ENCODE measurements at regions not wholly inside any gene's neighbourhood (a gene's known extent, or its start where the extent isn't known, plus 50 kb on each side); places are given as distances from the start of the nearest gene placed in this dataset.

DNA sequence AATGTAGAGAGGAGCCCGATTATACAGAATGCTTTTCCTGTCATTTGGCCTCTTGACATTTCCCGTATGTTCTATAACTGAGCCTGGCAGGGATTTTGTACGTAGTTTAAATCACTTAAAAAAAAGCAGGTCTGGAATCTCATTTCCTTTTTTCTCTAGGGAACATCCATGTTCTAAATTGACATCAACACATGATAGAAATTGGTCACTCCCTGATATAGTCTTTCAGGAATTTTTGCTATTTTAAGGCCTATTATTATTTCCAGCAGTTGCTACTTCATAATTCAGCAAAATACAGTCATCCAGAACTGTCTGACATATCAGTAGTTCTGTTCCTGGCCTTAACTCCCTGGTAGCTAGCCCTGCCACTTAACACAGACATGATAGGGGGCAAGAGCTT is 565.7 kb upstream of the ZEB2 start:
- intact Hi-C loops (cut with micrococcal nuclease; ENCODE audit: unreplicated experiment) (no loop called here), in situ Hi-C loops (cut with HindIII; ENCODE audit: low pct_unique_long_range_greater_than_20kb, low sequenced_read_pairs) (no loop called here)
- no peak for TF ChIP-seq SIN3A (IDR thresholded peaks at IDR 0.05; ENCODE audit: borderline replicate concordance, insufficient read depth, low read depth, low read length)
- TF ChIP-seq TCF7L2 (IDR thresholded peaks at IDR 0.05; ENCODE audit: low read depth, low read length): no peak
- TF ChIP-seq, protein P1, sequence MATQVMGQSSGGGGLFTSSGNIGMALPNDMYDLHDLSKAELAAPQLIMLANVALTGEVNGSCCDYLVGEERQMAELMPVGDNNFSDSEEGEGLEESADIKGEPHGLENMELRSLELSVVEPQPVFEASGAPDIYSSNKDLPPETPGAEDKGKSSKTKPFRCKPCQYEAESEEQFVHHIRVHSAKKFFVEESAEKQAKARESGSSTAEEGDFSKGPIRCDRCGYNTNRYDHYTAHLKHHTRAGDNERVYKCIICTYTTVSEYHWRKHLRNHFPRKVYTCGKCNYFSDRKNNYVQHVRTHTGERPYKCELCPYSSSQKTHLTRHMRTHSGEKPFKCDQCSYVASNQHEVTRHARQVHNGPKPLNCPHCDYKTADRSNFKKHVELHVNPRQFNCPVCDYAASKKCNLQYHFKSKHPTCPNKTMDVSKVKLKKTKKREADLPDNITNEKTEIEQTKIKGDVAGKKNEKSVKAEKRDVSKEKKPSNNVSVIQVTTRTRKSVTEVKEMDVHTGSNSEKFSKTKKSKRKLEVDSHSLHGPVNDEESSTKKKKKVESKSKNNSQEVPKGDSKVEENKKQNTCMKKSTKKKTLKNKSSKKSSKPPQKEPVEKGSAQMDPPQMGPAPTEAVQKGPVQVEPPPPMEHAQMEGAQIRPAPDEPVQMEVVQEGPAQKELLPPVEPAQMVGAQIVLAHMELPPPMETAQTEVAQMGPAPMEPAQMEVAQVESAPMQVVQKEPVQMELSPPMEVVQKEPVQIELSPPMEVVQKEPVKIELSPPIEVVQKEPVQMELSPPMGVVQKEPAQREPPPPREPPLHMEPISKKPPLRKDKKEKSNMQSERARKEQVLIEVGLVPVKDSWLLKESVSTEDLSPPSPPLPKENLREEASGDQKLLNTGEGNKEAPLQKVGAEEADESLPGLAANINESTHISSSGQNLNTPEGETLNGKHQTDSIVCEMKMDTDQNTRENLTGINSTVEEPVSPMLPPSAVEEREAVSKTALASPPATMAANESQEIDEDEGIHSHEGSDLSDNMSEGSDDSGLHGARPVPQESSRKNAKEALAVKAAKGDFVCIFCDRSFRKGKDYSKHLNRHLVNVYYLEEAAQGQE (IDR thresholded peaks at IDR 0.05; ENCODE audit: insufficient read depth in 1 of 2, low read depth in 2 of 2, low read length in 1 of 2): no peak
- TF ChIP-seq, protein P2, sequence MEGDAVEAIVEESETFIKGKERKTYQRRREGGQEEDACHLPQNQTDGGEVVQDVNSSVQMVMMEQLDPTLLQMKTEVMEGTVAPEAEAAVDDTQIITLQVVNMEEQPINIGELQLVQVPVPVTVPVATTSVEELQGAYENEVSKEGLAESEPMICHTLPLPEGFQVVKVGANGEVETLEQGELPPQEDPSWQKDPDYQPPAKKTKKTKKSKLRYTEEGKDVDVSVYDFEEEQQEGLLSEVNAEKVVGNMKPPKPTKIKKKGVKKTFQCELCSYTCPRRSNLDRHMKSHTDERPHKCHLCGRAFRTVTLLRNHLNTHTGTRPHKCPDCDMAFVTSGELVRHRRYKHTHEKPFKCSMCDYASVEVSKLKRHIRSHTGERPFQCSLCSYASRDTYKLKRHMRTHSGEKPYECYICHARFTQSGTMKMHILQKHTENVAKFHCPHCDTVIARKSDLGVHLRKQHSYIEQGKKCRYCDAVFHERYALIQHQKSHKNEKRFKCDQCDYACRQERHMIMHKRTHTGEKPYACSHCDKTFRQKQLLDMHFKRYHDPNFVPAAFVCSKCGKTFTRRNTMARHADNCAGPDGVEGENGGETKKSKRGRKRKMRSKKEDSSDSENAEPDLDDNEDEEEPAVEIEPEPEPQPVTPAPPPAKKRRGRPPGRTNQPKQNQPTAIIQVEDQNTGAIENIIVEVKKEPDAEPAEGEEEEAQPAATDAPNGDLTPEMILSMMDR (IDR thresholded peaks at IDR 0.05): no peak
- no peak for TF ChIP-seq POLR2AphosphoS5 (IDR thresholded peaks at IDR 0.05; ENCODE audit: low read depth, low read length)
- Histone ChIP-seq H3K4me3 (ENCODE audit: low read depth in 2 of 2, low read length in 2 of 2) (no peak overlapping the region), H3K27ac (ENCODE audit: low read length) (no peak overlapping the region), H3K27me3 (ENCODE audit: control insufficient read depth, insufficient read depth, low read length) (no peaks in the 10 kb centered on the region), H3K4me1 (ENCODE audit: control insufficient read depth, insufficient read depth, low read length) (no peaks in the 10 kb centered on the region), H3K36me3 (ENCODE audit: control insufficient read depth, insufficient read depth, low read length) (no peaks in the 10 kb centered on the region), H3K9me3 (ENCODE audit: control insufficient read depth, insufficient read depth, low read depth, low read length) (no peaks in the 10 kb centered on the region)
- DNase-seq (ENCODE audit: low read depth, low spot score) (no peak), ATAC-seq (no peak)
- POLR2A ChIA-PET: no interaction called here
- BruUV-seq (replicated peaks): no TSS peak
- CTCF ChIA-PET: no interaction called here

DNA sequence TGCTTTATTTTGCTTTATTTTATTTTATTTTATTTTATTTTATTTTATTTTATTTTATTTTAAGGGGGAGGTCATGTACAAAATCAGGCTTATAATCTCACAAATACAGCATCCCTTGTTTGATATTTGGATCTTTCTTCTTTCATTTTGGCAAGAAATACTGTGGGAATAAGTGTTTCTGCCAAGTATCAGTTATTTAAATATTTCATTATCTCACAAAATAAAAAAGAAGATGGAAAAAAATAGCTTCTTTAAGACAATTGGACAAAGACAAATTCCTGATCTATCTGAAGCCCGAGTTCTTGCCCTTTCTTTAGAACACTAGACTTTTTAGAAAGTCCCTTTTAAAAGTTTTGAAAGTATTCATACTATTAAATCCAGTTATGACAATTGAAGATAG is 560.5 kb upstream of the ZEB2 start:
- ChIA-PET POLR2A (no interaction called here), CTCF (no interaction called here)
- no peak for ATAC-seq
- intact Hi-C loops (cut with micrococcal nuclease; ENCODE audit: unreplicated experiment): no loop called here
- Histone ChIP-seq H3K36me3 (ENCODE audit: control insufficient read depth, insufficient read depth, low read length) (no peaks in the 10 kb centered on the region), H3K9me3 (ENCODE audit: control insufficient read depth, insufficient read depth, low read depth, low read length) (no peaks in the 10 kb centered on the region), H3K4me3 (ENCODE audit: low read depth in 2 of 2, low read length in 2 of 2) (no peak overlapping the region), H3K4me1 (ENCODE audit: control insufficient read depth, insufficient read depth, low read length) (no peaks in the 10 kb centered on the region), H3K27me3 (ENCODE audit: control insufficient read depth, insufficient read depth, low read length) (no peaks in the 10 kb centered on the region), H3K27ac (ENCODE audit: low read length) (no peak overlapping the region)
- DNase-seq (ENCODE audit: low read depth, low spot score): no peak
- BruUV-seq (replicated peaks): no TSS peak
- TF ChIP-seq POLR2AphosphoS5 (IDR thresholded peaks at IDR 0.05; ENCODE audit: low read depth, low read length) (no peak), TCF7L2 (IDR thresholded peaks at IDR 0.05; ENCODE audit: low read depth, low read length) (no peak), SIN3A (IDR thresholded peaks at IDR 0.05; ENCODE audit: borderline replicate concordance, insufficient read depth, low read depth, low read length) (no peak)
- TF ChIP-seq, protein P1 (IDR thresholded peaks at IDR 0.05; ENCODE audit: insufficient read depth in 1 of 2, low read depth in 2 of 2, low read length in 1 of 2): no peak
- TF ChIP-seq, protein P2 (IDR thresholded peaks at IDR 0.05): no peak
- in situ Hi-C loops (cut with HindIII; ENCODE audit: low pct_unique_long_range_greater_than_20kb, low sequenced_read_pairs): no loop called here
